ENCODE measurements at regions not wholly inside any gene's neighbourhood (a gene's known extent, or its start where the extent isn't known, plus 50 kb on each side); places are given as distances from the start of the nearest gene placed in this dataset.
A peak's percentile ranks its signal among the peaks of the same experiment; 100 is the strongest.

DNA sequence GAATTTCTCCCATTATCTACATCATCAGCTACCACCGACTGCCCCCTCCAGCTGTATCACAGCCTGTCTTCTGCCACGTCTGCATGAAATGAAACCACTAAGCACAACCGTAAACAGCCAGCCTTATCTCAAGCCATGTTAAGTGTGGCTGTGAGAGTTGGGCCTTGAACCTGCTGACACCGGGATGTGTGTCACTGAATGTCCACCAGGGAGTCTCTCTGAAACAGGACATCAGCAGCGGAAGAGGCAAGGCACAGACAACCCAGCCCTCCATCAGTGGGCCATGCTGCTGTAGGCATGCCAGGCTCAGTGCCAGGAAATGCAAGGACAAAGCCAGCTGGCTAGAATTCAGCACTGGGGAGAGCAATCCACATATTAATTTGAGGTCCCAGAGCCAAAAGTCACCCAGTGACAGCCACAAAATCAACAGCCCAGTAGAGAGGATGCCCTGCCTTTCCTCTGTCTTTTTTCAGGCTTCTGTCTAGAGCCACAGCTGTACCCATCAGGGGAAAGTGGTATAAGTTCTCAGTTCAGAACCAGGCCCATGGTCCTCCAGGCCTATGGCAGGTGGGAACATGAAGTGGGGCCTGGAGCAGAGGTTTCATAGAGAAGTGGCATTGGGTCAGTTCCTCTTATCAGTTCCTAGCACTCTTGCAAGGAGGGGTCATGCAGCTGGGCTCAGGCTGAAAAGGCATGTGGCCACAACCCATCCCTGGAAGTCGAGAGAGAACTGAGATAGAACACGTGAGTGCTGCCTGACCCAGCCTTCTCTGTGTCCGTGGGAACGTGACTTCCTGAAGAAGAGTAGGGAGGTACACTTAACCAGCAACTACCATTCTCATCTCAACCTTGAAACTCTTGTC lies 199.4 kb downstream of the ESM1 start:
- H3K36me3 ChIP-seq (ENCODE audit: control insufficient read depth, insufficient read depth, low read length) = no peaks in the 10 kb centered on the region
- no peaks in the 10 kb centered on the region for H3K9me3 ChIP-seq (ENCODE audit: control insufficient read depth, low read length)
- peak overlapping the region; percentile 7 for H2AFZ ChIP-seq
- H3K9ac ChIP-seq = no peak overlapping the region
- H3K79me2 ChIP-seq = no peaks in the 10 kb centered on the region
- no peak overlapping the region for H3K27ac ChIP-seq
- TF ChIP-seq CTCF (IDR thresholded peaks at IDR 0.05) = no peak
- no peaks in the 10 kb centered on the region for H3K27me3 ChIP-seq (ENCODE audit: control insufficient read depth, insufficient read depth, low read length)
- no peak overlapping the region for H3K4me2 ChIP-seq (ENCODE audit: low read length)
- H3K4me1 ChIP-seq = no peaks in the 10 kb centered on the region
- no peak overlapping the region for H3K4me3 ChIP-seq (ENCODE audit: low read depth, low read length)

DNA sequence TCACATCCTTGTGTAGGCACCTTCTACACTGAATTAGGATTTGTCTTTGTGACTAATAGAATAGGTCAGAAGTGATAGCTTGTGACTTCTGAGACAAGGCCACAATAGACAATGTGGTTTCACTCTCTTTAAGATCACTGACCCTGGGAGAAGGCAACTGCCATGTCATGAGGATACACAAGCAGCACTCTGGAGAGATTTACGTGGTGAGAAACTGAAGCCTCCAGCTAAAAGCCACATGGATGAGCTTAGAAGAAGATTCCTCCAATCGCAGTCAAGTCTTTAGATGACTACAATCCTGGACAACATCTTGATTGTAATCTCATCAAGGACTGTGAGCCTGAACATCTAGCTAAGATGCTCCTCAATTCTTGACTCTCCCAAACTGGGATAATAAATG lies 206.6 kb downstream of the ESM1 start:
- no peak overlapping the region for H3K4me2 ChIP-seq (ENCODE audit: low read length)
- H3K9ac ChIP-seq = no peak overlapping the region
- no peak overlapping the region for H2AFZ ChIP-seq
- H3K27ac ChIP-seq = no peak overlapping the region
- H3K4me1 ChIP-seq = no peaks in the 10 kb centered on the region
- H3K9me3 ChIP-seq (ENCODE audit: control insufficient read depth, low read length) = no peaks in the 10 kb centered on the region
- H3K4me3 ChIP-seq (ENCODE audit: low read depth, low read length) = no peak overlapping the region
- no peaks in the 10 kb centered on the region for H3K79me2 ChIP-seq
- no peak for TF ChIP-seq CTCF (IDR thresholded peaks at IDR 0.05)
- H3K36me3 ChIP-seq (ENCODE audit: control insufficient read depth, insufficient read depth, low read length) = no peaks in the 10 kb centered on the region
- H3K27me3 ChIP-seq (ENCODE audit: control insufficient read depth, insufficient read depth, low read length) = no peaks in the 10 kb centered on the region

DNA sequence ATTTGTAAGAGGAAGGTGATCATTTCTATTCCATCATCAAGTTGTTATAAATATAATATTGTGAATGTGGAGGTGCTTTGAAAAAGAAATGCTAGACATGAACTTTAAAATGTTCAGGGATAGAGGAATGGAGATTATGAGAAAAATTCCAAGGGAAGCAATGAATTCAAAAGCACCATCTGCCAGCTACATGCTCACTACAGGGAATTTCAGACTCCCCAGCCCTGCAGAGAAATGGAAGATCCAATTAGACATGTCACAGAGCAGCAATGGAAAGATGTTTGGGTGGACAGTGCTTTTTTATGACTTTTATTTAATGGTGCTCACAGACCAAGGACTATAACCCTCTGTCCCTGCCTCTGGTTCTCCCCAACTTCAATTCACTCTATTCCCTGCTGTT lies 209.7 kb downstream of the ESM1 start:
- no peak overlapping the region for H3K27ac ChIP-seq
- no peak overlapping the region for H2AFZ ChIP-seq
- TF ChIP-seq CTCF (IDR thresholded peaks at IDR 0.05) = no peak
- H3K4me1 ChIP-seq = no peaks in the 10 kb centered on the region
- H3K36me3 ChIP-seq (ENCODE audit: control insufficient read depth, insufficient read depth, low read length) = no peaks in the 10 kb centered on the region
- no peaks in the 10 kb centered on the region for H3K9me3 ChIP-seq (ENCODE audit: control insufficient read depth, low read length)
- no peaks in the 10 kb centered on the region for H3K79me2 ChIP-seq
- H3K27me3 ChIP-seq (ENCODE audit: control insufficient read depth, insufficient read depth, low read length) = no peaks in the 10 kb centered on the region
- no peak overlapping the region for H3K4me3 ChIP-seq (ENCODE audit: low read depth, low read length)
- no peak overlapping the region for H3K4me2 ChIP-seq (ENCODE audit: low read length)
- H3K9ac ChIP-seq = no peak overlapping the region

DNA sequence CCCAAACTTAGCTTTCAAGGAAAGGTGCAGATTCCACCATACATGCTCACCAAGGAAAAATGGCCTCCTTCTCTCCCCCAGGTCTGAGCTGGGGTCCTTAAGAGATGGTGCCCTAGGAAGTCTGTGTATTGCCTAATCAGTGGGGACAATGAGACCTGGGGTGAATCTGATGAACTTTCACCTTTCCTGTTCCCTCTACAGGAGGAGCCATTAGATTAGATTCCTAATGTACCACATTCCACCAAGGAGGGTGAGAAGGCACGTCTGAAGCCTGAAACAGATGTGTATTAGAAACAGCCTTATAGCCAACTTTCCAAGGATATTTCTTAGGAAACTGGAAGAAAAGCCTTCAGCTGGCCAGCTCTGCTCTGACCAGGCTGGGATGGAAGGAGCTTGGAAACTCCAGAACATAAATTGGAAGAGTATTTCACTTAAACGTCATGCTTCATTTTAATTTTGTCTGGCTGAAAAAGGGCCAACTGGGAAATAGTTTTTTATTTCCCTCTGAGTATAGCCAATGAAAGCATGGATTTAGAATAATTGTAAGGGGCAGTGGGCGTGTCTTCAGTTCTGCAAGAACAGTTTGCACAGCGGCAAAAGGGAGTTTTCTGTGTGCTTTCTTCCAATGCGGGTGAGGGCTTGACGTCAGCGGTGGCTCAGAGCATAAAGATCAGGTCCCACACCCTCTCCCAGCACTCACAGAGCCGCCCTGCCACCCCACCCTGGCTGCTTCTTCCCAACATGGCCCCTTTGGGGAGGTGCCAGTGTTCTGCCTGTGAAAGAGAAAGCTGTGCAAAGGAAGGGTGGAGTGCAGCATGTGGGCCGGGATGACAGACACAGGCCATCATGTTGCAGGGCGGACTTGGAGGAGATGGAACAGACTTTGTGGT lies 210.9 kb downstream of the ESM1 start:
- H3K36me3 ChIP-seq (ENCODE audit: control insufficient read depth, insufficient read depth, low read length) = no peaks in the 10 kb centered on the region
- no peaks in the 10 kb centered on the region for H3K79me2 ChIP-seq
- no peaks in the 10 kb centered on the region for H3K27me3 ChIP-seq (ENCODE audit: control insufficient read depth, insufficient read depth, low read length)
- no peak overlapping the region for H3K9ac ChIP-seq
- H3K4me2 ChIP-seq (ENCODE audit: low read length) = no peak overlapping the region
- no peak overlapping the region for H2AFZ ChIP-seq
- H3K4me1 ChIP-seq = no peaks in the 10 kb centered on the region
- no peak for TF ChIP-seq CTCF (IDR thresholded peaks at IDR 0.05)
- no peak overlapping the region for H3K4me3 ChIP-seq (ENCODE audit: low read depth, low read length)
- no peak overlapping the region for H3K27ac ChIP-seq
- H3K9me3 ChIP-seq (ENCODE audit: control insufficient read depth, low read length) = no peaks in the 10 kb centered on the region
